HL-60 (cell line): ENCODE measurements at regions not wholly inside any gene's neighbourhood (a gene's known extent, or its start where the extent isn't known, plus 50 kb on each side); places are given as distances from the start of the nearest gene placed in this dataset.

Experiments
- DNase-seq, 2 experiments: peaks; one replicate each; pipeline ENCODE4 v3.0.0-alpha.2; 2010 to 2020; ENCODE audit warnings: low read depth in 1 of 2, low spot score in 1 of 2
- H3K27ac ChIP-seq: fragments of 250-450 bp; sonication (Bioruptor Pico); replicated peaks from 2 replicates; pipeline ENCODE4 v1.5.1; 2020; ENCODE audit warnings: mild to moderate bottlenecking, moderate library complexity
- H3K27me3 ChIP-seq: fragments of 250-450 bp; sonication (Bioruptor Pico); 2 replicates; pipeline ENCODE4 v1.5.1; 2021; ENCODE audit warnings: mild to moderate bottlenecking, moderate library complexity; ENCODE audit not compliant: insufficient read depth, poor library complexity, severe bottlenecking
- H3K4me3 ChIP-seq: replicated peaks from 2 replicates; pipeline ENCODE4 v1.5.1; 2011; ENCODE audit warnings: mild to moderate bottlenecking, control low read depth, low read length; ENCODE audit not compliant: insufficient read depth
- GABPA ChIP-seq: IDR thresholded peaks from 2 replicates; pipeline ENCODE4 v1.6.1; 2012; ENCODE audit warnings: low read depth
- POLR2AphosphoS5 ChIP-seq: IDR thresholded peaks from 2 replicates; pipeline ENCODE4 v1.6.1; 2012; ENCODE audit warnings: low read depth
- SPI1 ChIP-seq: IDR thresholded peaks from 2 replicates; pipeline ENCODE4 v1.6.1; 2012; ENCODE audit warnings: low read depth, mild to moderate bottlenecking, borderline replicate concordance
- TF ChIP-seq, protein P1 (sequence below): IDR thresholded peaks from one replicate; pipeline ENCODE4 v1.5.1; 2011; ENCODE audit warnings: low read length, control low read depth, inconsistent platforms; ENCODE audit not compliant: insufficient read depth
- TF ChIP-seq, protein P2 (sequence below): IDR thresholded peaks from 2 replicates; pipeline ENCODE4 v1.6.1; 2012; ENCODE audit warnings: low read depth; ENCODE audit not compliant: insufficient replicate concordance

DNA sequence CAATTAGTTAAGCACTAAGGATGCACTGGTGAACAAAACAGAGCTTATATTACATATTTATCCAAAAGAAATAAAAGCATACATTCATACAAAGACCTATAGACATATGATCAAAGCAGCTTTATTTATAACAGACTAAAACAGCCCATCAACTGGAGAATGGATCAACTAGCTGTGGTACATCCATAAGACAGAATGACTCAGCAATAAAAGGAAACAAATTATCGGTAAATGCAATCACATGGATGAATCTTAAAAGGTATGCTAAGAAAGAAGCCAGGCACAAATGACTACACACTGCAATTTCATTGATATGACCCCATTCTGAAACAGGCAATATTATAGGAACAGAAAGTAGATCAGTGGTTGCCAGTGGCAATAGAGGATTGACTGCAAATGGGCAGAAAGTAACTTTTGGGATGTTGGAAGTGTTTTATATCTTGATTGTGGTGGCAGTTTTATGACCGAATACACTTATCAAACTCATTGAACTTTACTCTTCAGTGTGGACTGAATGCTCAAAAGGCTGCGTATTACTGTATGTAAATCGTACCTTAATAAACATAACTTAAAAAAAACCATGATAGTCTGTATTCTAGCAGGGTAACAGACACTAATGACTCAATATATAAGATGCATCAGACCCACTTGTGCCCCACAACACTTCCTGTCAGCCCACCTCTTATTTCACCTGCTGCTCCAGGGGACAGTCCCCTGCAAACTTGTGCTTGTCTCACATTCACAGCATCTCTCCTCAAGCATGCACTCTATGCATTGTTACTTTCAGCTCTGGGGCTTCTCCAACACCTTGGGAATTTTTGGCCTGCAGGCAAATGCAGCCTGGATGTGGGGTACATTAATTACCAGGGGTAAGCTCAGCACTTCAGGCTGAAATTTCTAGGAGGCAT, 59.1 kb downstream of the MID1IP1 start:
- Histone ChIP-seq H3K27ac (no peak overlapping the region), H3K4me3 (no peak overlapping the region), H3K27me3 (no peaks in the 10 kb centered on the region)
- DNase-seq, result no peak
- TF ChIP-seq POLR2AphosphoS5 (no peak), GABPA (no peak), SPI1 (no peak)
- TF ChIP-seq, protein P1, sequence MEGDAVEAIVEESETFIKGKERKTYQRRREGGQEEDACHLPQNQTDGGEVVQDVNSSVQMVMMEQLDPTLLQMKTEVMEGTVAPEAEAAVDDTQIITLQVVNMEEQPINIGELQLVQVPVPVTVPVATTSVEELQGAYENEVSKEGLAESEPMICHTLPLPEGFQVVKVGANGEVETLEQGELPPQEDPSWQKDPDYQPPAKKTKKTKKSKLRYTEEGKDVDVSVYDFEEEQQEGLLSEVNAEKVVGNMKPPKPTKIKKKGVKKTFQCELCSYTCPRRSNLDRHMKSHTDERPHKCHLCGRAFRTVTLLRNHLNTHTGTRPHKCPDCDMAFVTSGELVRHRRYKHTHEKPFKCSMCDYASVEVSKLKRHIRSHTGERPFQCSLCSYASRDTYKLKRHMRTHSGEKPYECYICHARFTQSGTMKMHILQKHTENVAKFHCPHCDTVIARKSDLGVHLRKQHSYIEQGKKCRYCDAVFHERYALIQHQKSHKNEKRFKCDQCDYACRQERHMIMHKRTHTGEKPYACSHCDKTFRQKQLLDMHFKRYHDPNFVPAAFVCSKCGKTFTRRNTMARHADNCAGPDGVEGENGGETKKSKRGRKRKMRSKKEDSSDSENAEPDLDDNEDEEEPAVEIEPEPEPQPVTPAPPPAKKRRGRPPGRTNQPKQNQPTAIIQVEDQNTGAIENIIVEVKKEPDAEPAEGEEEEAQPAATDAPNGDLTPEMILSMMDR, result no peak
- TF ChIP-seq, protein P2, sequence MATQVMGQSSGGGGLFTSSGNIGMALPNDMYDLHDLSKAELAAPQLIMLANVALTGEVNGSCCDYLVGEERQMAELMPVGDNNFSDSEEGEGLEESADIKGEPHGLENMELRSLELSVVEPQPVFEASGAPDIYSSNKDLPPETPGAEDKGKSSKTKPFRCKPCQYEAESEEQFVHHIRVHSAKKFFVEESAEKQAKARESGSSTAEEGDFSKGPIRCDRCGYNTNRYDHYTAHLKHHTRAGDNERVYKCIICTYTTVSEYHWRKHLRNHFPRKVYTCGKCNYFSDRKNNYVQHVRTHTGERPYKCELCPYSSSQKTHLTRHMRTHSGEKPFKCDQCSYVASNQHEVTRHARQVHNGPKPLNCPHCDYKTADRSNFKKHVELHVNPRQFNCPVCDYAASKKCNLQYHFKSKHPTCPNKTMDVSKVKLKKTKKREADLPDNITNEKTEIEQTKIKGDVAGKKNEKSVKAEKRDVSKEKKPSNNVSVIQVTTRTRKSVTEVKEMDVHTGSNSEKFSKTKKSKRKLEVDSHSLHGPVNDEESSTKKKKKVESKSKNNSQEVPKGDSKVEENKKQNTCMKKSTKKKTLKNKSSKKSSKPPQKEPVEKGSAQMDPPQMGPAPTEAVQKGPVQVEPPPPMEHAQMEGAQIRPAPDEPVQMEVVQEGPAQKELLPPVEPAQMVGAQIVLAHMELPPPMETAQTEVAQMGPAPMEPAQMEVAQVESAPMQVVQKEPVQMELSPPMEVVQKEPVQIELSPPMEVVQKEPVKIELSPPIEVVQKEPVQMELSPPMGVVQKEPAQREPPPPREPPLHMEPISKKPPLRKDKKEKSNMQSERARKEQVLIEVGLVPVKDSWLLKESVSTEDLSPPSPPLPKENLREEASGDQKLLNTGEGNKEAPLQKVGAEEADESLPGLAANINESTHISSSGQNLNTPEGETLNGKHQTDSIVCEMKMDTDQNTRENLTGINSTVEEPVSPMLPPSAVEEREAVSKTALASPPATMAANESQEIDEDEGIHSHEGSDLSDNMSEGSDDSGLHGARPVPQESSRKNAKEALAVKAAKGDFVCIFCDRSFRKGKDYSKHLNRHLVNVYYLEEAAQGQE, result no peak

DNA sequence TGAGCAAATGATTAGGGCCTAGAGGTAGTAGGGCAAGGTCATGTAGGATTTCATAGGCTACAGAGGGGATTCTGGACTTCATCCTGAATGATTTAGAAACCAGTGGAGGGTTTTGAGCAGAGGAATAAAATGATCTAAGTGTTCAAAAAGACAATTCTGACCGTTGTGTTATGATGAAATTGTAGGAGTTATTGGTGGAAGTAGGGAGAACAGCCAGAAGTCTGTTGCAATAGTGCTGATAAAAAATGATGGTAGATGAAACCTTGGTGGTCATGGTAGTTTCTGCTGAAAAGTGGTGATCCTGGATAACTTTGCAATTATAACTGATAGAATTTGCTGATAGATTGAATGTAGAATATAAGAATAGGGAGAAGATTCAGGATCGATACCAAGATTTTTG, 60.2 kb downstream of the MID1IP1 start:
- DNase-seq, result no peak
- no peak overlapping the region for H3K27ac ChIP-seq
- TF ChIP-seq POLR2AphosphoS5, result no peak
- TF ChIP-seq SPI1, result no peak
- TF ChIP-seq, protein P2, result no peak
- TF ChIP-seq, protein P1, result no peak
- no peak for TF ChIP-seq GABPA
- no peak overlapping the region for H3K4me3 ChIP-seq
- H3K27me3 ChIP-seq, result no peaks in the 10 kb centered on the region

DNA sequence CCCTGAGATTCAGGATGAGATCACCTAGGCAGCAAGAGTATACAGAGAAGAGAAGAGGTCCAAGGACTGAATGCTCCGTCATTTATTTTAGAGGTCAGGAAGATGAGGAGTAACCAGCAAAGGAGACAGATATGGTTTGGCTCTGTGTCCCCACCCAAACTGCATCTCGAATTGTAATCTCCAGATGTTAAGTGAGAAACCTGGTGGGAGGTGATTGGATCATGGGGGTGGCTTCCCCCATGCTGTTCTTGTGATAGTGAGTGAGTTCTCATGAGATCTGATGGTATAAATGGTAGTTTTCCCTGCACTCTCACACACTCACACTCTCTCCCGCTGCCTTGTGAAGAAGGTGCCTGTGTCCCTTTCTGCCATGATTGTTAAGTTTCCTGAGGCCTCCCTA, 60.8 kb downstream of the MID1IP1 start:
- DNase-seq, result no peak
- TF ChIP-seq, protein P2, result no peak
- TF ChIP-seq GABPA (no peak), POLR2AphosphoS5 (no peak), SPI1 (no peak)
- TF ChIP-seq, protein P1, result no peak
- Histone ChIP-seq H3K4me3 (no peak overlapping the region), H3K27me3 (no peaks in the 10 kb centered on the region), H3K27ac (no peak overlapping the region)
